HG02884 (cell line): ENCODE measurements at regions not wholly inside any gene's neighbourhood (a gene's known extent, or its start where the extent isn't known, plus 50 kb on each side); places are given as distances from the start of the nearest gene placed in this dataset.
"Not testable (repeated sequence)": the region's sequence is repeated elsewhere in the genome, so short reads cannot be mapped to it uniquely, and the experiment has no call there.

Experiments
- ATAC-seq: cut with Tn5 transposase; IDR thresholded peaks from one replicate; pipeline ENCODE4 v1.9.1; 2021; ENCODE audit warnings: mild to moderate bottlenecking, moderate library complexity; ENCODE audit not compliant: unreplicated experiment

- ATAC-seq, result no peak
These were observed 1102.1 kb downstream of the DIAPH3 start for GRCh38 chr13:59061621-59062020.

GRCh38 chr13:59064042-59064441, 1099.7 kb downstream of the DIAPH3 start:
- no peak for ATAC-seq

GRCh38 chr13:59076386-59076785, 1087.3 kb downstream of the DIAPH3 start:
- not testable (repeated sequence) for ATAC-seq

- ATAC-seq, result no peak
These were observed 1077.6 kb downstream of the DIAPH3 start for GRCh38 chr13:59086147-59086546.

- ATAC-seq, result no peak
These were observed 1075.0 kb downstream of the DIAPH3 start for GRCh38 chr13:59088716-59089115.

GRCh38 chr13:59094181-59094580, 1069.5 kb downstream of the DIAPH3 start:
- ATAC-seq, result no peak

GRCh38 chr13:59099182-59099974, 1064.3 kb downstream of the DIAPH3 start:
- ATAC-seq, result no peak

GRCh38 chr13:59103004-59103768, 1060.5 kb downstream of the DIAPH3 start:
- no peak for ATAC-seq

GRCh38 chr13:59111751-59112171, 1052.0 kb downstream of the DIAPH3 start:
- no peak for ATAC-seq

- no peak for ATAC-seq
These were observed 1051.5 kb downstream of the DIAPH3 start for GRCh38 chr13:59112221-59112718.

- no peak for ATAC-seq
These were observed 1044.3 kb downstream of the DIAPH3 start for GRCh38 chr13:59119475-59119874.

GRCh38 chr13:59120297-59120843, 1043.4 kb downstream of the DIAPH3 start:
- ATAC-seq, result no peak

- no peak for ATAC-seq
These were observed 1042.2 kb downstream of the DIAPH3 start for GRCh38 chr13:59121507-59121906.

- ATAC-seq, result no peak
These were observed 1037.3 kb downstream of the DIAPH3 start for GRCh38 chr13:59126474-59126873.

GRCh38 chr13:59133903-59134302, 1029.8 kb downstream of the DIAPH3 start:
- ATAC-seq, result no peak

GRCh38 chr13:59144700-59145099, 1019.0 kb downstream of the DIAPH3 start:
- no peak for ATAC-seq

- no peak for ATAC-seq
These were observed 1018.3 kb downstream of the DIAPH3 start for GRCh38 chr13:59145381-59145780.

GRCh38 chr13:59157181-59157580, 1006.5 kb downstream of the DIAPH3 start:
- ATAC-seq, result no peak

GRCh38 chr13:59166174-59166573, 997.6 kb downstream of the DIAPH3 start:
- ATAC-seq, result no peak

GRCh38 chr13:59172076-59172475, 991.7 kb downstream of the DIAPH3 start:
- ATAC-seq, result no peak

- no peak for ATAC-seq
These were observed 987.0 kb downstream of the DIAPH3 start for GRCh38 chr13:59176775-59177174.

GRCh38 chr13:59178344-59178743, 985.4 kb downstream of the DIAPH3 start:
- no peak for ATAC-seq
